ENCODE measurements at regions not wholly inside any gene's neighbourhood (a gene's known extent, or its start where the extent isn't known, plus 50 kb on each side); places are given as distances from the start of the nearest gene placed in this dataset.

DNA sequence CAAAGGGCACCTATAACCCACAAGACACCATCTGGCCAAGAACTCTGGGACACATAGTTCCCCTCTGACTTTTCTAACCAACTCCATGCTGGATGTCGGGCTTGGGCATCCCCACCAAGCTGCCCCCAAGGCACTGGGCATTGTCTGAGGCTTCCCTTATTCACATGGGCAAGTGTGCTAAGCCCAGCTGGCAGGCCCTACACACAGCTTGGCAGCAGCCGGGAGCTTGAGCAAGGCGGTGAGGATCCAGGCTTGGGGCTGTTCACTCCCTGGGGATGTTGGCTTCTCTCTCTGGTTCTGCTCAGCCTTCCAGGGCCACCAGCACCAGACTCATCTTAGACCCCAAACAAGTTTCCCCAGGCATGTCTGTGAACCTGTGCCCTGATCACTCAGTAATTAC is 138.3 kb upstream of the KAZN start:
- Histone ChIP-seq H3K9me1 (replicated peaks; ENCODE audit: control insufficient read depth, extremely low read depth, insufficient read depth, low read length) (no peaks in the 10 kb centered on the region), H3K79me2 (ENCODE audit: control insufficient read depth, insufficient read depth, low read length) (no peaks in the 10 kb centered on the region), H3K4me1 (ENCODE audit: control insufficient read depth, extremely low read depth, insufficient read depth, low read length) (no peaks in the 10 kb centered on the region), H3K9ac (replicated peaks; ENCODE audit: extremely low read depth, insufficient read depth, low read length) (no peak overlapping the region), H3K4me3 (replicated peaks in 1 of 3; ENCODE audit: insufficient read depth in 1 of 3, low read depth in 1 of 3, low read length in 3 of 3) (no peak overlapping the region), H3K27me3 (ENCODE audit: control insufficient read depth in 2 of 2, insufficient read depth in 2 of 2, low read length in 2 of 2) (no peaks in the 10 kb centered on the region), H3K36me3 (ENCODE audit: control insufficient read depth in 2 of 2, extremely low read depth in 1 of 2, insufficient read depth in 2 of 2, low read length in 2 of 2) (no peaks in the 10 kb centered on the region), H4K20me1 (replicated peaks; ENCODE audit: control insufficient read depth, extremely low read depth, insufficient read depth, low read length) (no peaks in the 10 kb centered on the region), H3K4me2 (ENCODE audit: insufficient read depth, low read length) (no peak overlapping the region), H2AFZ (ENCODE audit: low read depth, low read length) (no peak overlapping the region), H3K27ac (ENCODE audit: insufficient read depth, low read depth, low read length) (no peak overlapping the region), H3K9me3 (replicated peaks; ENCODE audit: control insufficient read depth, insufficient read depth, low read length) (peaks cover 2% of the 10 kb centered on the region)
- CTCF ChIA-PET: no interaction called here
- no peak for TF ChIP-seq GATA2 (IDR thresholded peaks at IDR 0.05; ENCODE audit: insufficient read depth, insufficient read length, low read depth, low read length)
- no peak for TF ChIP-seq POLR2A (IDR thresholded peaks at IDR 0.05; ENCODE audit: low read depth, low read length)
- TF ChIP-seq POLR2AphosphoS5 (IDR thresholded peaks at IDR 0.05; ENCODE audit: insufficient read depth, low read depth, low read length): no peak
- no peak for TF ChIP-seq EZH2 (IDR thresholded peaks at IDR 0.05; ENCODE audit: borderline replicate concordance, low read depth, low read length, severe bottlenecking)
- TF ChIP-seq FOS (IDR thresholded peaks at IDR 0.05; ENCODE audit: borderline replicate concordance, insufficient read depth, low read length): no peak
- TF ChIP-seq, protein P1, sequence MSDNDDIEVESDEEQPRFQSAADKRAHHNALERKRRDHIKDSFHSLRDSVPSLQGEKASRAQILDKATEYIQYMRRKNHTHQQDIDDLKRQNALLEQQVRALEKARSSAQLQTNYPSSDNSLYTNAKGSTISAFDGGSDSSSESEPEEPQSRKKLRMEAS (IDR thresholded peaks at IDR 0.05; ENCODE audit: insufficient read depth, insufficient read length): no peak
- BruUV-seq (replicated peaks): no TSS peak
- intact Hi-C loops (cut with micrococcal nuclease): no loop called here
- FAIRE-seq (no peak), DNase-seq (ENCODE audit: low read depth, low spot score) (no peak)
- dilution Hi-C loops (cut with MboI; ENCODE audit: extremely low pct_ligation_motif_present, low sequenced_read_pairs): no loop called here
- POLR2A ChIA-PET: no interaction called here

DNA sequence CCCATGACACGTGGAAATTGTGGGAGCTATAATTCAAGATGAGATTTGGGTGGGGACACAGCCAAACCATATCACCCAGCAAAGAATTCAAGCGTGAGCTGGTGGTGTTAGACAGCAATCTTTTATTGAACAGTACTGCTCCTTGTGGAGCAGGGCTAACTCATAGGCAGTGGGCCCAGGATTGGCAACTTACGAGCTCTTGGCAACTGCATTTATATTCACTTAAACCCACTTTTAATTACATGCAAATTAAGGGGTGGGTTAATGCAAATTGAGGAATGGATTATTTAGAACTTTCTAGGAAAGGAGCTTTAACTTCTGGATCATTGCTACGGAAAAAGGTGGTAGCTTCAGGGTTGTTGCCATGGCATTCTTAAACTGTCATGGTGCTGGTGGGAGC is 135.6 kb upstream of the KAZN start:
- FAIRE-seq: no peak
- TF ChIP-seq GATA2 (IDR thresholded peaks at IDR 0.05; ENCODE audit: insufficient read depth, insufficient read length, low read depth, low read length) (no peak), MYC (IDR thresholded peaks at IDR 0.05; ENCODE audit: low read depth, low read length) (no peak), POLR2AphosphoS5 (IDR thresholded peaks at IDR 0.05; ENCODE audit: insufficient read depth, low read depth, low read length) (no peak), JUN (IDR thresholded peaks at IDR 0.05; ENCODE audit: borderline replicate concordance, insufficient read depth, insufficient read length, low read depth) (no peak), POLR2A (IDR thresholded peaks at IDR 0.05; ENCODE audit: low read depth, low read length) (no peak), EZH2 (IDR thresholded peaks at IDR 0.05; ENCODE audit: borderline replicate concordance, low read depth, low read length, severe bottlenecking) (no peak), FOS (IDR thresholded peaks at IDR 0.05; ENCODE audit: borderline replicate concordance, insufficient read depth, low read length) (no peak)
- TF ChIP-seq, protein P2, sequence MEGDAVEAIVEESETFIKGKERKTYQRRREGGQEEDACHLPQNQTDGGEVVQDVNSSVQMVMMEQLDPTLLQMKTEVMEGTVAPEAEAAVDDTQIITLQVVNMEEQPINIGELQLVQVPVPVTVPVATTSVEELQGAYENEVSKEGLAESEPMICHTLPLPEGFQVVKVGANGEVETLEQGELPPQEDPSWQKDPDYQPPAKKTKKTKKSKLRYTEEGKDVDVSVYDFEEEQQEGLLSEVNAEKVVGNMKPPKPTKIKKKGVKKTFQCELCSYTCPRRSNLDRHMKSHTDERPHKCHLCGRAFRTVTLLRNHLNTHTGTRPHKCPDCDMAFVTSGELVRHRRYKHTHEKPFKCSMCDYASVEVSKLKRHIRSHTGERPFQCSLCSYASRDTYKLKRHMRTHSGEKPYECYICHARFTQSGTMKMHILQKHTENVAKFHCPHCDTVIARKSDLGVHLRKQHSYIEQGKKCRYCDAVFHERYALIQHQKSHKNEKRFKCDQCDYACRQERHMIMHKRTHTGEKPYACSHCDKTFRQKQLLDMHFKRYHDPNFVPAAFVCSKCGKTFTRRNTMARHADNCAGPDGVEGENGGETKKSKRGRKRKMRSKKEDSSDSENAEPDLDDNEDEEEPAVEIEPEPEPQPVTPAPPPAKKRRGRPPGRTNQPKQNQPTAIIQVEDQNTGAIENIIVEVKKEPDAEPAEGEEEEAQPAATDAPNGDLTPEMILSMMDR (IDR thresholded peaks at IDR 0.05; ENCODE audit: extremely low read depth in 1 of 2, insufficient read depth in 1 of 2, low read depth in 1 of 2, low read length in 2 of 2): no peak
- TF ChIP-seq, protein P1 (IDR thresholded peaks at IDR 0.05; ENCODE audit: insufficient read depth, insufficient read length): no peak
- ChIA-PET POLR2A (no interaction called here), CTCF (no interaction called here)
- Histone ChIP-seq H3K27ac (ENCODE audit: insufficient read depth, low read depth, low read length) (no peak overlapping the region), H3K79me2 (ENCODE audit: control insufficient read depth, insufficient read depth, low read length) (no peaks in the 10 kb centered on the region), H4K20me1 (replicated peaks; ENCODE audit: control insufficient read depth, extremely low read depth, insufficient read depth, low read length) (no peaks in the 10 kb centered on the region), H3K9me3 (replicated peaks; ENCODE audit: control insufficient read depth, insufficient read depth, low read length) (no peaks in the 10 kb centered on the region), H3K36me3 (ENCODE audit: control insufficient read depth in 2 of 2, extremely low read depth in 1 of 2, insufficient read depth in 2 of 2, low read length in 2 of 2) (no peaks in the 10 kb centered on the region), H3K9ac (replicated peaks; ENCODE audit: extremely low read depth, insufficient read depth, low read length) (no peak overlapping the region), H3K4me3 (replicated peaks in 1 of 3; ENCODE audit: insufficient read depth in 1 of 3, low read depth in 1 of 3, low read length in 3 of 3) (no peak overlapping the region), H3K4me2 (ENCODE audit: insufficient read depth, low read length) (no peak overlapping the region), H2AFZ (ENCODE audit: low read depth, low read length) (no peak overlapping the region), H3K4me1 (ENCODE audit: control insufficient read depth, extremely low read depth, insufficient read depth, low read length) (no peaks in the 10 kb centered on the region), H3K9me1 (replicated peaks; ENCODE audit: control insufficient read depth, extremely low read depth, insufficient read depth, low read length) (no peaks in the 10 kb centered on the region), H3K27me3 (ENCODE audit: control insufficient read depth in 2 of 2, insufficient read depth in 2 of 2, low read length in 2 of 2) (no peaks in the 10 kb centered on the region)
- BruUV-seq (replicated peaks): no TSS peak
- dilution Hi-C loops (cut with MboI; ENCODE audit: extremely low pct_ligation_motif_present, low sequenced_read_pairs): no loop called here
- intact Hi-C loops (cut with micrococcal nuclease): no loop called here
- no peak for DNase-seq (ENCODE audit: low read depth, low spot score)
